ENCODE measurements at regions not wholly inside any gene's neighbourhood (a gene's known extent, or its start where the extent isn't known, plus 50 kb on each side); places are given as distances from the start of the nearest gene placed in this dataset.
"Not testable (repeated sequence)": the region's sequence is repeated elsewhere in the genome, so short reads cannot be mapped to it uniquely, and the experiment has no call there.

DNA sequence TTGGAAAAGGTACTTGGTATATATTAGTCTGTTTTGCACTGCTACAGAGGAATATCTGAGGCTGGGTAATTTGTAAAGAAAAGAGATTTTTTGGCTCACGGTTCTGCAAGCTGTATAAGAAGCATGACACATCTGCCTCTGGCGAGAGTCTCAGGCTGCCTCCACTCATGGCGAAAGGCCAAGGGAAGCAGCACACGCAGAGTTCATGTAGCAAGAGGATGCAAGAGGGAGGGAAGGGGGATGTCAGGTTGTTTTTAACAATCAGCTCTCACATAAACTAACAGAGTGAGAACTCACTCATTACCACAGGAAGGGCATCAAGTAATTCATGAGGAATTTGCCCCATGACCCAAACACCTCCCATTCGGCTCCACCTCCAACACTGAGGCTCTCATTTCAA is 484.8 kb upstream of the DPP6 start:
- Histone ChIP-seq H3K36me3 (replicated peaks in 1 of 2; ENCODE audit: control insufficient read depth in 1 of 2, insufficient read depth in 2 of 2, low read length in 2 of 2) (no peaks in the 10 kb centered on the region), H3K9ac (ENCODE audit: insufficient read depth, low read length, poor library complexity, severe bottlenecking) (no peak overlapping the region), H4K20me1 (ENCODE audit: insufficient read depth, low read length) (no peaks in the 10 kb centered on the region), H3K27me3 (ENCODE audit: control insufficient read depth in 2 of 2, insufficient read depth in 2 of 2, low read length in 2 of 2) (no peaks in the 10 kb centered on the region), H3K4me2 (replicated peaks; ENCODE audit: extremely low read depth, low read length, poor library complexity, severe bottlenecking) (no peak overlapping the region), H3K4me3 (replicated peaks in 1 of 3; ENCODE audit: low read depth in 2 of 3, low read length in 3 of 3) (no peak overlapping the region), H3K4me1 (ENCODE audit: control insufficient read depth in 1 of 2, insufficient read depth in 2 of 2, low read length in 2 of 2) (no peaks in the 10 kb centered on the region), H3K79me2 (ENCODE audit: insufficient read depth, low read length) (no peaks in the 10 kb centered on the region), H2AFZ (ENCODE audit: insufficient read depth, low read depth, low read length, poor library complexity, severe bottlenecking) (no peak overlapping the region), H3K9me3 (replicated peaks in 1 of 2; ENCODE audit: control insufficient read depth in 1 of 2, insufficient read depth in 1 of 2, low read length in 2 of 2) (peaks cover 34 to 64% of the 10 kb centered on the region in 2 donors), H3K27ac (ENCODE audit: low read depth in 1 of 2, low read length in 2 of 2) (no peak overlapping the region)
- Mint-ChIP-seq H3K4me3 (no peak overlapping the region), H3K4me1 (no peaks in the 10 kb centered on the region), H3K36me3 (no peaks in the 10 kb centered on the region), H3K9me3 (peaks cover 17 to 31% (median 22%) of the 10 kb centered on the region in 7 donors), H3K27ac (no peak overlapping the region), H3K27me3 (ENCODE audit: low read depth in 3 of 3) (peaks cover 0 to 2% (median 0%) of the 10 kb centered on the region in 3 donors)
- 90% methylated on average over 2 of the region's 5 CpGs for WGBS (ENCODE audit: insufficient coverage)
- intact Hi-C loops (cut with micrococcal nuclease): no loop called here
- TF ChIP-seq, protein P1, sequence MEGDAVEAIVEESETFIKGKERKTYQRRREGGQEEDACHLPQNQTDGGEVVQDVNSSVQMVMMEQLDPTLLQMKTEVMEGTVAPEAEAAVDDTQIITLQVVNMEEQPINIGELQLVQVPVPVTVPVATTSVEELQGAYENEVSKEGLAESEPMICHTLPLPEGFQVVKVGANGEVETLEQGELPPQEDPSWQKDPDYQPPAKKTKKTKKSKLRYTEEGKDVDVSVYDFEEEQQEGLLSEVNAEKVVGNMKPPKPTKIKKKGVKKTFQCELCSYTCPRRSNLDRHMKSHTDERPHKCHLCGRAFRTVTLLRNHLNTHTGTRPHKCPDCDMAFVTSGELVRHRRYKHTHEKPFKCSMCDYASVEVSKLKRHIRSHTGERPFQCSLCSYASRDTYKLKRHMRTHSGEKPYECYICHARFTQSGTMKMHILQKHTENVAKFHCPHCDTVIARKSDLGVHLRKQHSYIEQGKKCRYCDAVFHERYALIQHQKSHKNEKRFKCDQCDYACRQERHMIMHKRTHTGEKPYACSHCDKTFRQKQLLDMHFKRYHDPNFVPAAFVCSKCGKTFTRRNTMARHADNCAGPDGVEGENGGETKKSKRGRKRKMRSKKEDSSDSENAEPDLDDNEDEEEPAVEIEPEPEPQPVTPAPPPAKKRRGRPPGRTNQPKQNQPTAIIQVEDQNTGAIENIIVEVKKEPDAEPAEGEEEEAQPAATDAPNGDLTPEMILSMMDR (IDR thresholded peaks at IDR 0.05): no peak
- DNase-seq: no peak

DNA sequence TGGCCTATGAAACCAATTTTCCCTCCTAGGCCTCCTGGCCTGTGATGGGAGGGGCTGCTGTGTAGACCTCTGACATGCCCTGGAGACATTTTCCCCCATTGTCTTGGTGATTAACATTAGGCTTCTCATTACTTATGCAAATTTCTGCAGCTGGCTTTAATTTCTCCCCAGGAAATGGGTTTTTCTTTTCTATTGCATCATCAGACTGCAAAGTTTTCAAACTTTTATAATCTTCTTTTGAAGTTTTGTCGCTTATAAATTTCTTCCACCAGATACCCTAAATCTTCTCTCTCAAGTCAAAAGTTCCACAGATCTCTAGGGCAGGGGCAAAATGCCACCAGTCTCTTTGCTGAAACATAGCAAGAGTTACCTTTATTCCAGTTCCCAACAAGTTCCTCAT is 482.7 kb upstream of the DPP6 start:
- H3K27me3 ChIP-seq (ENCODE audit: control insufficient read depth in 2 of 2, insufficient read depth in 2 of 2, low read length in 2 of 2); H3K27ac ChIP-seq (ENCODE audit: low read depth in 1 of 2, low read length in 2 of 2); H3K4me3 ChIP-seq (replicated peaks in 1 of 3; ENCODE audit: low read depth in 2 of 3, low read length in 3 of 3); H3K79me2 ChIP-seq (ENCODE audit: insufficient read depth, low read length); H4K20me1 ChIP-seq (ENCODE audit: insufficient read depth, low read length); H3K36me3 Mint-ChIP-seq; H3K4me1 ChIP-seq (ENCODE audit: control insufficient read depth in 1 of 2, insufficient read depth in 2 of 2, low read length in 2 of 2); H3K4me3 Mint-ChIP-seq; H3K27ac Mint-ChIP-seq; H3K9ac ChIP-seq (ENCODE audit: insufficient read depth, low read length, poor library complexity, severe bottlenecking); H3K36me3 ChIP-seq (replicated peaks in 1 of 2; ENCODE audit: control insufficient read depth in 1 of 2, insufficient read depth in 2 of 2, low read length in 2 of 2); intact Hi-C loops (cut with micrococcal nuclease); H3K27me3 Mint-ChIP-seq (ENCODE audit: low read depth in 3 of 3); H3K4me2 ChIP-seq (replicated peaks; ENCODE audit: extremely low read depth, low read length, poor library complexity, severe bottlenecking); H2AFZ ChIP-seq (ENCODE audit: insufficient read depth, low read depth, low read length, poor library complexity, severe bottlenecking); H3K4me1 Mint-ChIP-seq; DNase-seq: not testable (repeated sequence)
- WGBS (ENCODE audit: insufficient coverage): 100% methylated on average over 1 of the region's 1 CpG
- peaks cover 38 to 57% of the 10 kb centered on the region in 2 donors for H3K9me3 ChIP-seq (replicated peaks in 1 of 2; ENCODE audit: control insufficient read depth in 1 of 2, insufficient read depth in 1 of 2, low read length in 2 of 2)
- peaks cover 19 to 32% (median 25%) of the 10 kb centered on the region in 7 donors for H3K9me3 Mint-ChIP-seq

Measured in CD14-positive monocyte (primary cell).